Thoracic aorta (tissue), 2 donors: ENCODE measurements at regions not wholly inside any gene's neighbourhood (a gene's known extent, or its start where the extent isn't known, plus 50 kb on each side); places are given as distances from the start of the nearest gene placed in this dataset.

Source experiments
- ATAC-seq: fragments of 150-250 bp; one replicate; pipeline ENCODE4 v1.8.0; 2017; ENCODE audit warnings: low read depth; ENCODE audit not compliant: insufficient number of reproducible peaks, low FRiP score
- DNase-seq: peaks from one replicate; pipeline ENCODE4 v3.0.0-alpha.2; 2020; ENCODE audit warnings: low spot score
- H3K27ac ChIP-seq, 2 donors: fragments of 200-600 bp; sonication (generic); 1 replicate in 1 of 2; 2 replicates in 1 of 2; pipeline ENCODE4 v1.5.1; 2016; ENCODE audit warnings: mild to moderate bottlenecking in 2 of 2, moderate library complexity in 2 of 2
- H3K27me3 ChIP-seq: fragments of 200-600 bp; sonication (generic); replicated peaks from 2 replicates; pipeline ENCODE4 v1.6.0; 2016; ENCODE audit warnings: mild to moderate bottlenecking; ENCODE audit not compliant: insufficient read depth
- H3K36me3 ChIP-seq: fragments of 200-600 bp; sonication (generic); one replicate; pipeline ENCODE4 v1.5.1; 2016
- H3K4me1 ChIP-seq, 2 donors: fragments of 200-600 bp; sonication (generic); 1 replicate in 1 of 2; 2 replicates in 1 of 2; pipeline versions ENCODE4 v1.5.1 to v1.6.0; 2016; ENCODE audit warnings: low read depth in 2 of 2, mild to moderate bottlenecking in 1 of 2; ENCODE audit not compliant: control insufficient read depth in 1 of 2
- H3K4me3 ChIP-seq: fragments of 200-600 bp; sonication (generic); 2 replicates; pipeline ENCODE4 v1.5.1; 2016; ENCODE audit warnings: mild to moderate bottlenecking
- H3K9me3 ChIP-seq: fragments of 200-600 bp; sonication (generic); 2 replicates; pipeline ENCODE4 v1.5.1; 2016
- TF ChIP-seq, protein P1 (sequence below): fragments of 200-600 bp; sonication (generic); IDR thresholded peaks from one replicate; pipeline ENCODE4 v1.5.1; 2019; ENCODE audit warnings: antibody characterized with exemption

GRCh38 chr12:91561301-91561957 lies 378.8 kb upstream of the DCN start:
- DNase-seq (no peak), ATAC-seq (no peak)
- Histone ChIP-seq H3K9me3 (peaks cover 5% of the 10 kb centered on the region), H3K36me3 (no peaks in the 10 kb centered on the region), H3K27me3 (no peaks in the 10 kb centered on the region), H3K4me1 (no peaks in the 10 kb centered on the region), H3K27ac (no peak overlapping the region), H3K4me3 (no peak overlapping the region)
- TF ChIP-seq, protein P1, sequence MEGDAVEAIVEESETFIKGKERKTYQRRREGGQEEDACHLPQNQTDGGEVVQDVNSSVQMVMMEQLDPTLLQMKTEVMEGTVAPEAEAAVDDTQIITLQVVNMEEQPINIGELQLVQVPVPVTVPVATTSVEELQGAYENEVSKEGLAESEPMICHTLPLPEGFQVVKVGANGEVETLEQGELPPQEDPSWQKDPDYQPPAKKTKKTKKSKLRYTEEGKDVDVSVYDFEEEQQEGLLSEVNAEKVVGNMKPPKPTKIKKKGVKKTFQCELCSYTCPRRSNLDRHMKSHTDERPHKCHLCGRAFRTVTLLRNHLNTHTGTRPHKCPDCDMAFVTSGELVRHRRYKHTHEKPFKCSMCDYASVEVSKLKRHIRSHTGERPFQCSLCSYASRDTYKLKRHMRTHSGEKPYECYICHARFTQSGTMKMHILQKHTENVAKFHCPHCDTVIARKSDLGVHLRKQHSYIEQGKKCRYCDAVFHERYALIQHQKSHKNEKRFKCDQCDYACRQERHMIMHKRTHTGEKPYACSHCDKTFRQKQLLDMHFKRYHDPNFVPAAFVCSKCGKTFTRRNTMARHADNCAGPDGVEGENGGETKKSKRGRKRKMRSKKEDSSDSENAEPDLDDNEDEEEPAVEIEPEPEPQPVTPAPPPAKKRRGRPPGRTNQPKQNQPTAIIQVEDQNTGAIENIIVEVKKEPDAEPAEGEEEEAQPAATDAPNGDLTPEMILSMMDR = no peak

DNA sequence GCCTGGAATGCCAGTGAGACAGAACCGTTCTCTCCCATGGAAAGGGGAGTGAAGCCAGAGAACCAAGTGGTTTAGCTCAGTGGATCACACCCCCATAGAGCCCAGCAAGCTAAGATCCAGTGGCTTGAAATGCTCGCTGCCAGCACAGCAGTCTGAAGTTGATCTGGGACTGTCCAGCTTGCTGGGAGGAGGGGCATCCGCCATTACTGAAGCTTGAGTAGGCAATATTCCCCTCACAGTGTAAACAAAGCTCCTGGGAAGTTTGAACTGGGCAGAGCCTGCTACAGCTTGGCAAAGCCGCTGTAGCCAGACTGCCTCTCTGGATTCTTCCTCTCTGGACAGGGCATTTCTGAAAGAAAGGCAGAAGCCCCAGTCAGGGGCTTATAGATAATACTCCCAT lies 374.3 kb upstream of the DCN start:
- DNase-seq (no peak), ATAC-seq (no peak)
- peaks cover 5% of the 10 kb centered on the region for H3K9me3 ChIP-seq
- H3K4me1 ChIP-seq = no peaks in the 10 kb centered on the region
- H3K4me3 ChIP-seq = no peak overlapping the region
- H3K27me3 ChIP-seq = no peaks in the 10 kb centered on the region
- no peaks in the 10 kb centered on the region for H3K36me3 ChIP-seq
- H3K27ac ChIP-seq = no peak overlapping the region
- TF ChIP-seq, protein P1 = no peak

DNA sequence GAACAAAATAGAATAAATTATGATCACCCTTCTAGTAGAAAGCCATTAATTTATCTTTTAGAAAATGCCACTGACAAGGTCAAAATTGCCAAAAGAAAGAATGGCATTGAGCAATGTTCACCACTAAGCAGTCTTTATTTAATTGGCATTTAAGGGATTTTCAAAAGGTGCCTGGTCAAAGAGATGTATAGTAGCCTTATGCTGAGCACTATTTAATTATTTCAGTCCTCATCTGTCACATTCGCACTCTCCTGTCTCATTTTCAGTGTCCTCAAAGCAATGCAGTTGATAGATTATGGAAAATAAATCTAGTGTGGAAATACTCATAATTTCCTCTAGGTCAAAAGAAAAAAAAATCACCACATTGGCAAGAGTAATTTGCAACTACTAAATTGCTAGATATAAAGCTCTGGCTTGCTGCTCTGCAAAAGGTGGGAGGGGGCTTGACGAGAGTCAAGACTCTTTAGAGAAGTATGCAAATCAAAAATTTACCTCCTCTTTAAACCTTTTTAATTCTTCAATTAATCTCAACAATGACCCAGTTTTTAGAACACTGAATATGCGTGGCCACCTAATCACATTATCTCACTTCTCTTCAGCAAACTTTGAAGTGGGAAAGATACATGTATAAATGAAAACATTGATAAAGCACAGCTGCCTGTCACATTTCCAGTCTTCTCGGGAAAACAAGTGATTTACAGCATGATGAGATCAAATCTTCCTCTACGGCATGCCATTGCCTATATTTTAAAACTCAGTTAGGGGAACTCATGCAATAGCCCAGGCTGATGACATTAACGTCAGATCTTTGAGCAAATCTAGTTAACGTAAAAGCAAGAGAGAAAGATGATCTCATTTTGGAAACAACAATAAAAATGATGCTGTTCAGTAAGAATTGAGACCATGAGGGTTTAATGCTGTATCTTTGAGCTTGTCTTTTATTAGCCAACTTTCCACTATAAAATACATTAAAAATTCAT lies 373.1 kb upstream of the DCN start:
- no peaks in the 10 kb centered on the region for H3K36me3 ChIP-seq
- H3K27ac ChIP-seq = no peak overlapping the region
- no peaks in the 10 kb centered on the region for H3K4me1 ChIP-seq
- DNase-seq (no peak), ATAC-seq (no peak)
- no peak overlapping the region for H3K4me3 ChIP-seq
- peaks cover 5% of the 10 kb centered on the region for H3K9me3 ChIP-seq
- no peaks in the 10 kb centered on the region for H3K27me3 ChIP-seq
- TF ChIP-seq, protein P1 = no peak

DNA sequence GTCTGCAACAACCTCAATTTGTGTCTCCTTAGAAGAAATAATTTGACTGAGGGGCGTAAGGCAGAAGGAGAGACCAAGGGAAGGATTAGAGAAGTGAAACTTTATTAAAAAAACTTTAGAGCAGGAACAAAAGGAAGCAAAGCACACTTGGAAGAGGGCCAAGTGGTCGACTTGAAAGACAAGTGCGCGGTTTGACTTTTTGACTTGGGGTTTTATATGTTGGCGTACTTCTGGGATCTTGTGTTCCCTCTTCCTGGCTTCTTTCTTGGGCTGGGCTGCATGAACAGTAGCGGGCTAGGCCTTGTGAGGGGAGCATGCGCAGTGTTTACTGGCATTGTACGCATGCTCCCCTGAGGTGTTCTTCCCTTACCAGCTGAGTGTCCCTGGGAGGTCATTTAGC lies 369.3 kb upstream of the DCN start:
- TF ChIP-seq, protein P1 = no peak
- no peak for DNase-seq
- Histone ChIP-seq H3K36me3 (no peaks in the 10 kb centered on the region), H3K4me1 (no peaks in the 10 kb centered on the region), H3K27me3 (no peaks in the 10 kb centered on the region), H3K27ac (no peak overlapping the region), H3K9me3 (no peaks in the 10 kb centered on the region), H3K4me3 (no peak overlapping the region)
- no peak for ATAC-seq

DNA sequence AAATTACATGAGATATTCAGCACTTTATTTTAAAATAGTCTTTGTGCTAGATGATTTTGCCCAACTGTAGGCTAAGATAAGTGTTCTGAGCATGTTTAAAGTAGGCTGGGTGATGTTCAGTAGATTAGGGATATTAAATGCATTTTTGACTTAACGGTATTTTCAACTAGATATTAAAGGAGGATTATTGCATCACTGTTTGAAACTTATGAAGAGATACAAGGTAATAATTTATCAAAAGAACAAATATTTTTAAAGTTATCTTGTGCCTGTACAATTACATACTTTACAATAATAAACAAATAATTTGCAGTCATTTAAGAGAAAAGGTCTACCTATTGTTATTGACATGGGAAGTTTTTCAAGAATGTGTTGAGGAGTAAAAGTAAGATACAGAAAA lies 368.6 kb upstream of the DCN start:
- TF ChIP-seq, protein P1 = no peak
- Histone ChIP-seq H3K27ac (no peak overlapping the region), H3K9me3 (no peaks in the 10 kb centered on the region), H3K4me1 (no peaks in the 10 kb centered on the region), H3K4me3 (no peak overlapping the region), H3K36me3 (no peaks in the 10 kb centered on the region), H3K27me3 (no peaks in the 10 kb centered on the region)
- ATAC-seq (no peak), DNase-seq (no peak)
